GM12872 (cell line): ENCODE measurements at regions not wholly inside any gene's neighbourhood (a gene's known extent, or its start where the extent isn't known, plus 50 kb on each side); places are given as distances from the start of the nearest gene placed in this dataset.

Experiments
- TF ChIP-seq, protein P1 (sequence below): IDR thresholded peaks from 3 replicates; pipeline ENCODE4 v1.5.1; 2011; ENCODE audit warnings: low read depth, mild to moderate bottlenecking, low read length, moderate library complexity; ENCODE audit not compliant: insufficient read depth

DNA sequence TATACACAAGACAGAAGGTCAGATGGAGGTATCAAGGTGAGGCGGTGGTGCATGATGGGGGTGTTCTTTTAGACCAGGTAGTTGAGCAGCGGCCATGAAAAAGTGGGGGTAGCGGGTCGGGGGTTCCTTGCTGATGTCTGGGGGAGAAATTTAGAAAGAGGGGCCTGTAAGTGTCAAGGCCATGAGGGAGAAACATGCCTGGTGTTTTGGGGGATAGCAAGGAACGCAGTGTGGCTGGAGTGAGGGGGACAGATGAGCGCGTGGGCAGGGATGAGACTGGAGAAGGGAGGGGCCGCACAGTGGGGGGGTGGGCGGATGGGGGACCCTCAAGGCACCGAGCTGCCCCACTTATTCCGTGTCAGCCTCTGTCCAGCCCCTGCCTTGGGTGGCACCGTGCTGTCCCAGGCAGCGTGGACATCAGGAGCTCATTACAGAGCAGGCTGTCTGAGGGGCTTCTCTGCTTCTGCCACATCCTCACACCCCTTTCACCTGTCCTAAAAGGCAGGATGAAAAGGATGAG, 143.3 kb downstream of the SMAD6 start:
- TF ChIP-seq, protein P1, sequence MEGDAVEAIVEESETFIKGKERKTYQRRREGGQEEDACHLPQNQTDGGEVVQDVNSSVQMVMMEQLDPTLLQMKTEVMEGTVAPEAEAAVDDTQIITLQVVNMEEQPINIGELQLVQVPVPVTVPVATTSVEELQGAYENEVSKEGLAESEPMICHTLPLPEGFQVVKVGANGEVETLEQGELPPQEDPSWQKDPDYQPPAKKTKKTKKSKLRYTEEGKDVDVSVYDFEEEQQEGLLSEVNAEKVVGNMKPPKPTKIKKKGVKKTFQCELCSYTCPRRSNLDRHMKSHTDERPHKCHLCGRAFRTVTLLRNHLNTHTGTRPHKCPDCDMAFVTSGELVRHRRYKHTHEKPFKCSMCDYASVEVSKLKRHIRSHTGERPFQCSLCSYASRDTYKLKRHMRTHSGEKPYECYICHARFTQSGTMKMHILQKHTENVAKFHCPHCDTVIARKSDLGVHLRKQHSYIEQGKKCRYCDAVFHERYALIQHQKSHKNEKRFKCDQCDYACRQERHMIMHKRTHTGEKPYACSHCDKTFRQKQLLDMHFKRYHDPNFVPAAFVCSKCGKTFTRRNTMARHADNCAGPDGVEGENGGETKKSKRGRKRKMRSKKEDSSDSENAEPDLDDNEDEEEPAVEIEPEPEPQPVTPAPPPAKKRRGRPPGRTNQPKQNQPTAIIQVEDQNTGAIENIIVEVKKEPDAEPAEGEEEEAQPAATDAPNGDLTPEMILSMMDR = no peak

DNA sequence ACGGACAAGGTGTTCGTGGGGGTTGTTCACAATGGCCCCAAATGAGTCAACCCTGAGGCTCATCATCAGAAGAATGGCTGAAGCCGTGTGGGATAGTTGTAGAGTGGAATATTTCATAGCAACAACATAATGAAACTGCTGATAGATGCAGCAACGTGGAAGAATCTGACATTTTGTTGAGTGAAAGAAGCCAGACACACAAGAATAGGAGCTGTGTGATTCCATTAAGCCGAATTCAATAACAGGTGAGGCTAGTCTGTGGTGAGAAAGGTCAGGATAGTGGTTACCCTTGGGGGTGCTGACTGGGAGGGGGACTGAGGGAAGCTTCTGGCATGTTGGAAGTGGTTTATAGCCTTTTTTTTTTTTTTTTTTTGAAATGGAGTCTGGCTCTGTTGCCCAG, 144.0 kb downstream of the SMAD6 start:
- TF ChIP-seq, protein P1 = no peak

DNA sequence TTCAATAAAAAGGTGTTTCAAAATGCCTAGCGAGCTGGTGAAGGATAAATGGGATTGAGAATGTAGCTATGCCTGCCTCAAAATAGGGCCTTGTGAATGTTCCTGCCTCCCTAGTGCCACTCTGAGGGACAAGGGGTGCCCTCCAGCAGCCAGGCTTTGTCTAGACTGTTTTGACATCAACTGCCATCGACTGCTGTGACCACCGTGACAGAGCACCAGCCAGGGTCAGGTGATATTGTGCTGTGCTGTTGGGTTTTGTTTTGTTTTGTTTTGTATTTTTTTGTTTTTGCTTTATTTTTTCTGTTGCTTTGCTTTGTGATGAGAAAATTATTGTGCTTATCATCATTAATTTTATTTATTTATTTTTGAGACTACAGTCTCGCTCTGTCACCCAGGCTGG, 144.8 kb downstream of the SMAD6 start:
- TF ChIP-seq, protein P1 = no peak

DNA sequence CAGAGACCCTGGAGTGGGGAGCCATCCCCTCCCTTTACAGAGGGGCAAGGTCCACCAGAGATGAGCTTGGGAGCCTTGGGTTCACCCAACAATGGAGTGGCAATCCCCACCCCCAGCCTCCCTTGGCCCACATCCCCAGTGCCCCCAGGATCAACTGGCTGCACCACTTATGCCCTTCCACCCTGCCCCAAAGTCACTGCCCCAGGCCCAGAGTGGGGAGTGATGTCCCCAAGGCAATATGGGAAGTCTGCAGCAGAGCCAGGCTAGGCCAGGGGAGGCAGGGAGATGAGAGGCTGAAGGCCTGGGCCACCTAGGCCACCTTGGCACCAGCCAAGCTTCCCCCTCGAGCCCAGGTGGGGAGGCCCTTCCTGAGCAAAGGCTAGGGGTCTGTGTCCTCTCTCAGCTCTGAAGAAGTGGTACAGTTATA, 145.5 kb downstream of the SMAD6 start:
- TF ChIP-seq, protein P1 = no peak

DNA sequence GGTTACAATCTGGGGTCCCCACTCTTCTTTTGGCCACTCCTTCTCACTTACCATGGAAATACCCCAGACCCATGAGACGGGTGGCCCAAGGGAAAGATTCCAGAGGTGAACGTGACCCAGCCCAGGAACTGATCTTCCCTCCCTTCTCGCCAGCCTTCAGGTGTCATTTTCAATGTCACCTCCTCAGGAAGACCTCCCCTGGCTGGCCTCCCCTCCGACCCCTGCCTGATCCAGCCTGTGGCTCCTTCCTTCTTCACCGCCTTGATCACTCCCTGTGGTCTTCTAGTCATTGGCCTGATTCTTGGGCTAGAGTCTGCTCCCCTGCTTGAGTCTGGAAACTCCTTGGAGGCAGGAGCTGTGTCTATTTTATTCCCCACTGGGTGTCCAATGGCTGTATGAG, 146.1 kb downstream of the SMAD6 start:
- TF ChIP-seq, protein P1 = no peak

DNA sequence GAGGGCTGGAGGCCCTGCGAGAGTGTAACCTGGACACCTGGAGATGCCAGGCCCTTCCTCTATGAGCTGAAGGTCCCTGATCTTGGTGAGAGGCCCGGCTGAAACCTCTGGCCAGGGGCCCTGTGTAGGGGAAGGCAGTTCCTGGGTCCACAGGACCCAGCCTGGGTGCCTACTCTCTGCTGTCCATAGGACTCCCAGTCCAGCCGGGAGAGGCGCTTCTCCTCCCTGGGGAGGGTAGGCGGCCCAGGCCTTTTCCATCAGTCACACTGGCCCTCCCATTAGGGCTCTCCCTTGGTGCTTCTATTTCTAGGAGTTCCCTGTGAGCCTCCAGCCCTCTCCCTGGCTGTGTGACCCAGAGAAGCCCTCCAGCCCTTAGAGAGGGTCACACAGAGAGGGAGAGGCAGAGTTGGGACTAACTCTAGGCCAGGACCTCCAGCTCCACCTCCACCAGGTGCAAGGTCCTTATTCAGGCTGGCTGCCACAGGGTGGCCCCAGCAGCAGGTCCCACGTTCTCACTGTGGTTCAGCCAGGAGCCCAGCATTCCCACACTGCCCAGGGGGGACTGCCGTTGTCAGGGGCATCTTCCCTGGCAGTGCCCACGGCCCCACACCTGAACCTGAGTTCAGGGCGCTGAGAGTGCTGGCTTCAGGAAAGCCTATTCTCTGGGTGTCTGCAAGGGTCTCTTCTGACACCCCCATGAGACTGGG, 146.8 kb downstream of the SMAD6 start:
- TF ChIP-seq, protein P1 = no peak

DNA sequence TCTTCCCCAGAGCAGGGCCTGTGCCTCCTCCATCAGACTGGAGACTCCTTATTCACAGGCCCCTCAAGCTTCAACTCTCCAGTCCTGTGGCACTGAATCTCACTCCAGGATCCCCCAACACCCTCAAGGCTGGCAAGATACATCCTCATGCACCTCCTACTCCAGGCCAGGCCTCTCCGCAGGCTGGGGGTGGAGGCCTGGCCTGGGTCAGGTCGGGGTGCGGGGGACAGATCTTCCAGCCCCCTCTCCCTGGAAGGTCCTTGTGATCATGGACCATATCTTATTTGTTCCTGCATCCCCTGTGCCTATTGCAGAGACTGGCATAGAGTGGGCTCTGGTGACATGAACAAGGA, 147.3 kb downstream of the SMAD6 start:
- TF ChIP-seq, protein P1 = no peak
